GM12874 (cell line): ENCODE measurements at regions not wholly inside any gene's neighbourhood (a gene's known extent, or its start where the extent isn't known, plus 50 kb on each side); places are given as distances from the start of the nearest gene placed in this dataset.

Source experiments
- CTCF ChIP-seq: IDR thresholded peaks from 2 replicates; pipeline ENCODE4 v1.5.1; 2011; ENCODE audit warnings: low read depth, mild to moderate bottlenecking, control low read depth, low read length, moderate library complexity; ENCODE audit not compliant: insufficient read depth

- TF ChIP-seq CTCF, result no peak
Measured at GRCh38 chr18:33849731-33850130, 271.7 kb downstream of the ASXL3 start.

GRCh38 chr18:33844232-33844631, 266.2 kb downstream of the ASXL3 start:
- TF ChIP-seq CTCF, result no peak

GRCh38 chr18:33841221-33841967, 263.4 kb downstream of the ASXL3 start:
- no peak for TF ChIP-seq CTCF

- no peak for TF ChIP-seq CTCF
Measured at GRCh38 chr18:33840212-33840593, 262.2 kb downstream of the ASXL3 start.

- peak; percentile 67 for TF ChIP-seq CTCF
Measured at GRCh38 chr18:33839452-33840211, 261.6 kb downstream of the ASXL3 start.

GRCh38 chr18:33838054-33838453, 260.0 kb downstream of the ASXL3 start:
- no peak for TF ChIP-seq CTCF

GRCh38 chr18:33837191-33837590, 259.2 kb downstream of the ASXL3 start:
- no peak for TF ChIP-seq CTCF
